Stomach (tissue), 8 donors: ENCODE measurements at regions not wholly inside any gene's neighbourhood (a gene's known extent, or its start where the extent isn't known, plus 50 kb on each side); places are given as distances from the start of the nearest gene placed in this dataset.

Experiments
- DNase-seq, 2 donors: peaks; one replicate each; pipeline versions ENCODE4 v3.0.0 to v3.0.0-alpha.2; 2013 to 2019
- H3K27ac ChIP-seq, 5 donors: fragments of 200-600 bp in 4 of 5; sonication (generic) in 4 of 5; one replicate each; pipeline ENCODE4 v1.5.1; 2013 to 2019; ENCODE audit warnings: mild to moderate bottlenecking in 1 of 5, moderate library complexity in 1 of 5
- H3K27me3 ChIP-seq, 3 donors: fragments of 200-600 bp; sonication (generic); one replicate each; pipeline ENCODE4 v1.5.1; 2017 to 2019; ENCODE audit warnings: mixed run types in 1 of 3
- H3K36me3 ChIP-seq, 4 donors: fragments of 200-600 bp; sonication (generic); 1 replicate in 3 of 4; 2 replicates in 1 of 4; pipeline ENCODE4 v1.5.1; 2016 to 2019
- H3K4me1 ChIP-seq, 4 donors: fragments of 200-600 bp; sonication (generic); one replicate each; pipeline ENCODE4 v1.5.1; 2016 to 2019
- H3K4me3 ChIP-seq, 4 donors: fragments of 200-600 bp; sonication (generic) in 3 of 4; one replicate each; pipeline ENCODE4 v1.5.1; 2016 to 2019; ENCODE audit warnings: mild to moderate bottlenecking in 1 of 4
- H3K9me3 ChIP-seq, 4 donors: fragments of 200-600 bp; sonication (generic); one replicate each; pipeline ENCODE4 v1.5.1; 2016 to 2019
- CTCF ChIP-seq, 7 experiments: fragments of 450-650 bp in 4 of 7; fragments of 200-600 bp in 3 of 7; sonication (generic) in 3 of 7; IDR thresholded peaks; one replicate each; pipeline ENCODE4 v1.5.1; 2016 to 2019; ENCODE audit warnings: antibody characterized with exemption in 7 of 7, control low read depth in 2 of 7, mild to moderate bottlenecking in 1 of 7
- EP300 ChIP-seq: sonication (generic); formaldehyde crosslinking; IDR thresholded peaks from one replicate; pipeline ENCODE4 v1.6.1; 2017; ENCODE audit warnings: antibody characterized with exemption
- POLR2A ChIP-seq, 4 donors: fragments of 450-650 bp; IDR thresholded peaks; one replicate each; pipeline ENCODE4 v1.6.1; 2016; ENCODE audit warnings: antibody characterized with exemption in 4 of 4, control low read depth in 2 of 4, mild to moderate bottlenecking in 1 of 4, moderate library complexity in 1 of 4
- POLR2AphosphoS5 ChIP-seq, 3 donors: sonication (generic); formaldehyde crosslinking; IDR thresholded peaks; one replicate each; pipeline ENCODE4 v1.6.1; 2016; ENCODE audit warnings: antibody characterized with exemption in 3 of 3
- WGBS, 5 donors: extraction: QIAGEN DNeasy Blood & Tissue Kit in 3 of 5; methylation state at CpG; one replicate each; pipeline versions ENCODE4 v1.1.5 to v1.1.7; 2013 to 2018; 5-methylcytosine and 5-hydroxymethylcytosine counted together
- intact Hi-C: fragments of 100-400 bp; cut with DNase I; formaldehyde crosslinking; loops from one replicate; pipeline ENCODE4 v1.15.1; 2023; ENCODE audit warnings: low total_unique reads
- donor health status: healthy with polysubstance abuse.
- donor health status: Bipolar disorder and iron deficiency.
- donor health status: healthy.

- WGBS, 5 donors: 71 to 92% (median 83%) methylated on average over 1 of the region's 1 CpG
- intact Hi-C loops: no loop called here
- no peak for DNase-seq
- no peaks in the 10 kb centered on the region for H3K27me3 ChIP-seq
- peaks cover 0 to 5% (median 0%) of the 10 kb centered on the region in 4 donors for H3K9me3 ChIP-seq
- TF ChIP-seq EP300 (no peak), POLR2AphosphoS5 (IDR thresholded peaks at IDR 0.05) (no peak), POLR2A (IDR thresholded peaks at IDR 0.05) (no peak), CTCF (IDR thresholded peaks at IDR 0.05) (no peak)
- H3K4me1 ChIP-seq: no peaks in the 10 kb centered on the region
- no peaks in the 10 kb centered on the region for H3K36me3 ChIP-seq
- H3K27ac ChIP-seq: no peak overlapping the region
- no peak overlapping the region for H3K4me3 ChIP-seq
These were observed 672.2 kb upstream of the CELF4 start for GRCh38 chr18:38237796-38238195.

DNA sequence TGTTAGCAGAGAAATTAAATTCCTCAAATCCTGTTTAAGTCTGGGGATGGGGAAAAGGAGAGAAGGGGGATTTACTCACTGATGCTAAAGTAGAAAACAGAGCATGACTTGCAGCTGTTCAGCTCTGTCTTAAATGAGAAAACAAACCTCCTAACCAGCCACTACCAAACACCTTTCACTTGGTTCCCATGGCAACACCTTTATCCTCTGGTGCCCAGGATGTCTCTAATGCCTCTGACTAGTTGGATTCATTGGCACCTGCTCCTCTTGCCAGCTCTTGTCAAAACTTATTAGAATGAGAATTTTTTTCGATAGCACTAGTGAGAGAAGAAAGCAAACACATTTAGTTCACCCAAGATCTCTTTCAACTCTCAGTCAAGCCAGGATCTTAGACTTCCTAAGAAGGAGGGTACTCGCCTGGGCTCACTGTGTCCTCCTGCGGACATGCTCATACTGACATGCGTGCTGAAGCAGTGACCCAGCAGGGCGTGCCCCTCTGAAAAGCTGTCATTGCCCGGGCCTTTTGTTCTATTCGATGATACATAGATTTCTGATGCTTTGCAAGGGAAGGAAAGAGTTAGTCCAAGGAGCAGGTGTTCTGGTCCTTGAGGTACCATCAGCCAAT, 656.0 kb upstream of the CELF4 start:
- no peak for DNase-seq
- Histone ChIP-seq H3K4me3 (no peak overlapping the region), H3K4me1 (no peaks in the 10 kb centered on the region), H3K27ac (no peak overlapping the region), H3K36me3 (no peaks in the 10 kb centered on the region), H3K9me3 (peaks cover 0 to 1% (median 0%) of the 10 kb centered on the region in 4 donors), H3K27me3 (no peaks in the 10 kb centered on the region)
- TF ChIP-seq EP300 (no peak), POLR2AphosphoS5 (IDR thresholded peaks at IDR 0.05) (no peak)
- WGBS, 5 donors: 80 to 88% (median 83%) methylated on average over 4 to 7 of the region's 7 CpGs
- intact Hi-C loops: no loop called here

GRCh38 chr18:38198956-38199355, 633.4 kb upstream of the CELF4 start:
- 27 to 52% (median 32%) methylated on average over 1 of the region's 1 CpG for WGBS, 5 donors
- no peaks in the 10 kb centered on the region for H3K4me1 ChIP-seq
- no peak overlapping the region for H3K27ac ChIP-seq
- intact Hi-C loops: no loop called here
- no peak overlapping the region for H3K4me3 ChIP-seq
- no peak for TF ChIP-seq EP300
- no peak for TF ChIP-seq POLR2A (IDR thresholded peaks at IDR 0.05)
- no peak for TF ChIP-seq POLR2AphosphoS5 (IDR thresholded peaks at IDR 0.05)
- no peak for TF ChIP-seq CTCF (IDR thresholded peaks at IDR 0.05)
- no peak for DNase-seq
- H3K27me3 ChIP-seq: no peaks in the 10 kb centered on the region
- H3K36me3 ChIP-seq: no peaks in the 10 kb centered on the region
- H3K9me3 ChIP-seq: no peaks in the 10 kb centered on the region

- no peaks in the 10 kb centered on the region for H3K9me3 ChIP-seq
- TF ChIP-seq POLR2AphosphoS5 (IDR thresholded peaks at IDR 0.05): no peak
- H3K4me3 ChIP-seq: no peak overlapping the region
- no peaks in the 10 kb centered on the region for H3K4me1 ChIP-seq
- H3K27me3 ChIP-seq: no peaks in the 10 kb centered on the region
- H3K27ac ChIP-seq: no peak overlapping the region
- no peaks in the 10 kb centered on the region for H3K36me3 ChIP-seq
- DNase-seq: no peak
- WGBS, 5 donors: 66 to 85% (median 78%) methylated on average over 1 of the region's 1 CpG
- intact Hi-C loops: no loop called here
These were observed 632.9 kb upstream of the CELF4 start for GRCh38 chr18:38198526-38198925.

DNA sequence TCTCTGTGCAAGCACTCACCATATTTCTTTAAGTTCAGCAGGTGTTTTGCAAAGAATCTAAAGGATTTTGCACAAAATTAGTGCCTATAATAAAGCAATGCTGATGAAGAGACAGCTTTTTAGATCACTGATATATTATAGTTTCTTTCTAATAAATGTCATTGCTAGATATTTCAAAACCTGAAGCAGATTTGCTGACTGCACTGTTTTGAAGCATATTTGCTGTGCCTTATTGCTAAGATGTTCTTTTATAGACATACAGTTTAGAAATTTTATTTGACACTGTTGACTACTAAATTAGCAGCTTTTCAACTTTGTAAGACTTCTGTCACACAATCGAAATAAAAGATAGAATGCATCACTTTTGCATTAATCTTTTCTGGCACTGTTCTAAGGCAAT, 620.9 kb upstream of the CELF4 start:
- intact Hi-C loops: no loop called here
- no peak for DNase-seq
- Histone ChIP-seq H3K4me1 (no peaks in the 10 kb centered on the region), H3K4me3 (no peak overlapping the region), H3K27me3 (no peaks in the 10 kb centered on the region), H3K9me3 (peaks cover 0 to 16% (median 10%) of the 10 kb centered on the region in 4 donors), H3K36me3 (no peaks in the 10 kb centered on the region), H3K27ac (no peak overlapping the region)
- 52 to 74% (median 62%) methylated on average over 1 of the region's 1 CpG for WGBS, 5 donors
- TF ChIP-seq POLR2AphosphoS5 (IDR thresholded peaks at IDR 0.05): no peak
- no peak for TF ChIP-seq EP300
- TF ChIP-seq POLR2A (IDR thresholded peaks at IDR 0.05): no peak
- TF ChIP-seq CTCF (IDR thresholded peaks at IDR 0.05): no peak
